Panc1 (cell line): ENCODE measurements at regions not wholly inside any gene's neighbourhood (a gene's known extent, or its start where the extent isn't known, plus 50 kb on each side); places are given as distances from the start of the nearest gene placed in this dataset.

Experiments used
- ATAC-seq: fragments of 200-7000 bp; cut with Tn5 transposase; 2 replicates; pipeline ENCODE4 v1.9.1; 2020; ENCODE audit warnings: mild to moderate bottlenecking, moderate library complexity
- BruUV-seq: library from RNA; stranded (reverse); fragments of 400-500 nt; replicated peaks from 2 replicates; lab custom pipeline; 2021; lab: Mats Ljungman, UMichigan
- CTCF ChIA-PET: fragments of 300-600 bp; sonication (Branson Sonifier 250); formaldehyde crosslinking; loops from one replicate; lab custom pipeline; 2022; ENCODE audit warnings: antibody characterized with exemption; lab: Charles Lee
- POLR2A ChIA-PET: fragments of 300-600 bp; sonication (Branson Sonifier 250); formaldehyde crosslinking; loops from one replicate; lab custom pipeline; 2022; ENCODE audit warnings: antibody characterized with exemption; lab: Charles Lee
- DNase-seq: peaks from one replicate; pipeline ENCODE4 v3.0.0-alpha.2; 2010; ENCODE audit warnings: low read depth, low spot score
- H3K27ac ChIP-seq: 2 replicates; pipeline ENCODE4 v1.5.1; 2011; ENCODE audit warnings: mild to moderate bottlenecking, low read length, inconsistent platforms
- H3K27me3 ChIP-seq: fragments of 200-500 bp; sonication (Bioruptor generic); 2 replicates; pipeline ENCODE4 v1.6.0; 2014; ENCODE audit warnings: low read length, inconsistent platforms; ENCODE audit not compliant: control insufficient read depth, insufficient read depth
- H3K36me3 ChIP-seq: fragments of 200-500 bp; sonication (Bioruptor generic); 2 replicates; pipeline ENCODE4 v1.5.1; 2014; ENCODE audit warnings: inconsistent platforms, mild to moderate bottlenecking, low read length, moderate library complexity; ENCODE audit not compliant: control insufficient read depth, insufficient read depth
- H3K4me1 ChIP-seq: 2 replicates; pipeline ENCODE4 v1.5.1; 2011; ENCODE audit warnings: inconsistent platforms, mild to moderate bottlenecking, low read length, moderate library complexity; ENCODE audit not compliant: control insufficient read depth, insufficient read depth
- H3K4me3 ChIP-seq, 2 experiments: 2 replicates each; pipeline ENCODE4 v1.5.1; 2011 to 2012; ENCODE audit warnings: low read depth in 2 of 2, low read length in 2 of 2, mild to moderate bottlenecking in 2 of 2, inconsistent platforms in 1 of 2, moderate library complexity in 1 of 2
- H3K9me3 ChIP-seq: fragments of 200-500 bp; sonication (Bioruptor generic); 2 replicates; pipeline ENCODE4 v1.5.1; 2014; ENCODE audit warnings: low read depth, mild to moderate bottlenecking, inconsistent platforms, low read length, moderate library complexity; ENCODE audit not compliant: control insufficient read depth, insufficient read depth
- CTCF ChIP-seq: fragments of 450-650 bp; IDR thresholded peaks from 2 replicates; pipeline ENCODE4 v1.5.1; 2017; ENCODE audit warnings: mild to moderate bottlenecking
- POLR2AphosphoS5 ChIP-seq: IDR thresholded peaks from 2 replicates; pipeline ENCODE4 v1.6.1; 2012; ENCODE audit warnings: mild to moderate bottlenecking, low read depth, low read length, moderate library complexity
- REST ChIP-seq, 2 experiments: IDR thresholded peaks; 2 replicates each; pipeline ENCODE4 v1.6.1; 2011 to 2012; ENCODE audit warnings: low read depth in 2 of 2, control low read depth in 1 of 2, low read length in 1 of 2, mild to moderate bottlenecking in 1 of 2, moderate library complexity in 1 of 2; ENCODE audit not compliant: insufficient read depth in 1 of 2
- SIN3A ChIP-seq: IDR thresholded peaks from 2 replicates; pipeline ENCODE4 v1.6.1; 2012; ENCODE audit warnings: low read depth, mild to moderate bottlenecking, low read length, moderate library complexity, borderline replicate concordance; ENCODE audit not compliant: insufficient read depth
- TCF7L2 ChIP-seq: IDR thresholded peaks from 2 replicates; pipeline ENCODE4 v1.6.1; 2011; ENCODE audit warnings: mild to moderate bottlenecking, low read depth, low read length, inconsistent platforms
- in situ Hi-C: cut with HindIII; loops from 2 replicates; pipeline ENCODE4 v1.10.0; 2016; ENCODE audit warnings: low sequenced_read_pairs, low pct_unique_long_range_greater_than_20kb
- intact Hi-C: fragments of 100-400 bp; cut with micrococcal nuclease; formaldehyde crosslinking; loops from one replicate; pipeline ENCODE4 v1.10.0; 2022; ENCODE audit not compliant: unreplicated experiment

GRCh38 chr12:60981473-60981872, 1278.7 kb upstream of the USP15 start:
- CTCF ChIA-PET = no interaction called here
- no peaks in the 10 kb centered on the region; the same call in 1 of the 2 replicates for H3K4me1 ChIP-seq
- TF ChIP-seq POLR2AphosphoS5 (no peak), SIN3A (no peak), REST (IDR thresholded peaks at IDR 0.05; ENCODE audit: insufficient read depth in 1 of 2, low read depth in 2 of 2, low read length in 1 of 2) (no peak), CTCF (no peak), TCF7L2 (no peak)
- no peak for ATAC-seq
- no peak for DNase-seq
- no peaks in the 10 kb centered on the region for H3K9me3 ChIP-seq
- no peak overlapping the region for H3K4me3 ChIP-seq
- H3K36me3 ChIP-seq = no peaks in the 10 kb centered on the region
- intact Hi-C loops (loop anchor here (10.0 kb wide), 1 partner anchor 177 kb away; no protein-coding TSS in a partner anchor), in situ Hi-C loops (no loop called here)
- no peak overlapping the region for H3K27ac ChIP-seq
- POLR2A ChIA-PET = no interaction called here
- BruUV-seq = no TSS peak
- H3K27me3 ChIP-seq = no peaks in the 10 kb centered on the region

GRCh38 chr12:60992087-60992486, 1268.1 kb upstream of the USP15 start:
- Histone ChIP-seq H3K36me3 (no peaks in the 10 kb centered on the region), H3K27me3 (no peaks in the 10 kb centered on the region), H3K9me3 (no peaks in the 10 kb centered on the region; the same call in 1 of the 2 replicates), H3K27ac (no peak overlapping the region), H3K4me3 (no peak overlapping the region), H3K4me1 (no peaks in the 10 kb centered on the region)
- no TSS peak for BruUV-seq
- intact Hi-C loops (no loop called here), in situ Hi-C loops (no loop called here)
- TF ChIP-seq CTCF = no peak
- no peak for TF ChIP-seq POLR2AphosphoS5
- no peak for ATAC-seq
- ChIA-PET POLR2A (no interaction called here), CTCF (no interaction called here)
- DNase-seq = no peak
